SIG-M5 treated with dmso at 0.1 percent for 504 hours (cell line): ENCODE measurements at regions not wholly inside any gene's neighbourhood (a gene's known extent, or its start where the extent isn't known, plus 50 kb on each side); places are given as distances from the start of the nearest gene placed in this dataset.
"Not testable (repeated sequence)": the region's sequence is repeated elsewhere in the genome, so short reads cannot be mapped to it uniquely, and the experiment has no call there.

Experiments used
- DNase-seq: peaks from one replicate; lab custom pipeline; 2025; ENCODE audit not compliant: unreplicated experiment; lab: John Stamatoyannopoulos, UW

DNA sequence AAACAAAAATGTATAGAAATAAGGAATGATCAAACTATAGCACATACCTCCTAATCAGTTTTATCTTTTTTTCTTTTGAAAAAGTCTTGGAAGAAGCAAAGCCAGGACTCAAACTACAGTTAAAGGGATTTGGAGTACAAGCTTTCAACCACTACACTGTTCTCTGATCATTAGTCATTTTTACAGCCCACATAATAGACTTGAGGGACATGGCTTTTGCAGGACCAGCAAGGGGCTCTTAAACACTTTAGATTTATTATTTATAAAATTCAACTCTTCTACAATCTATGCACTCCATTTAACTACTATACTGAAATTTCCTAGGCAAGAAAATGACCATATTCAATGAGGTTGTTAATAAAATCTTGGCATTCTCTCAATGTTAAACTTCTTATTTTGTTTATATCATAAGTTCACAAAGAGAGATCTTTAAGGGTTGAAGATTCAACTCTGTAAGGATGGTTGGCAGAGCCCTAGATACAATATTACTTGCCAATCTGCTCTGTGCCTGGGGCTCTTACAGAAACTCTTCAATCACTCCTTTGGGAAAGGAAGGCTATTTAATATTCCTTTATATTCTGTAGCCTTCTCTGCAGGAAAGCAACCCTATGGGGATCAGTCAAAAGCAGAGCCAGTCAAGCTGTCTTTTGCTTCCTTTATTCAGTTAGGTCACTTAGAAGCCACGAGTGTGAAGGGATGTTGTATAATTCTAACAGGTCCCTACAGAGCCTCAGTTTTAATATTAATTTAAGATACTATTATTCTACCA lies 557.7 kb upstream of the SGO1 start:
- no peak for DNase-seq

GRCh38 chr3:20742903-20743552 lies 557.0 kb upstream of the SGO1 start:
- DNase-seq, result no peak

DNA sequence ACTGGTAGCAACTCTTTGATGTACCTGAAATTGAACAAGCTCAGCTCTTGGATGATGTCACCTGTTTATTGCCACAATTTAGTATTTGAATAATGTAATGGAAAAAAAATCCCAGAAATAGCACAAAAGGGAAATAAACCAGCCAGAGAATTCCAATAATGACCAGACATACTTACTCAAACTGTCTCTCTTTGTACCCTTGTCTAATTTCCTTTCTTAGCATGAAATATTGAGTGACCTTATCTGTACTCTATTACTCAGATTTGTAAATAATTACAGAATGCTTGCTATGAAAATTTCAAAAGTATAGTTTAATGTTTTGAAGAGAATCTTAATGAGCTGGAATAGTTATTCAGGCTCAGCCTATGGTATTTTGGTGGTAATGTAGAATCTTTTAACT lies 555.4 kb upstream of the SGO1 start:
- DNase-seq, result no peak

DNA sequence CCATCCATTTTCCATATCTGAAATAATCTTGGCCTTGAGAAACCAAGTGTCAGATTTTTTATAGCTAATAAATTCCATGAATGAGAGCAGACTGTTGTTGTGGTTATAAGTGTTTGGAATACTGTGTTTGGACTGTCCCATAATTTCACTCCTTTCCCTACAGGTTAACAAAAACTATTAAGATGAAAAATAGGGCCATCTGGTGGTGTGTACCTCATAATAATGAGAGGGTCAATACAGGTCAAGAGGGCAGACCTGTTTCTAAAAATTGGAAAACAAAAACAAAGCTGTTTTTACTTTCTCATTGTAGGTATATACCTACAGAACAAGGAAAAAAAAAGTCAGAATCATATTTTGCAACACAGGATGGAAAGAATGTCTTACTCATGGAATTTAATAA lies 553.8 kb upstream of the SGO1 start:
- no peak for DNase-seq

DNA sequence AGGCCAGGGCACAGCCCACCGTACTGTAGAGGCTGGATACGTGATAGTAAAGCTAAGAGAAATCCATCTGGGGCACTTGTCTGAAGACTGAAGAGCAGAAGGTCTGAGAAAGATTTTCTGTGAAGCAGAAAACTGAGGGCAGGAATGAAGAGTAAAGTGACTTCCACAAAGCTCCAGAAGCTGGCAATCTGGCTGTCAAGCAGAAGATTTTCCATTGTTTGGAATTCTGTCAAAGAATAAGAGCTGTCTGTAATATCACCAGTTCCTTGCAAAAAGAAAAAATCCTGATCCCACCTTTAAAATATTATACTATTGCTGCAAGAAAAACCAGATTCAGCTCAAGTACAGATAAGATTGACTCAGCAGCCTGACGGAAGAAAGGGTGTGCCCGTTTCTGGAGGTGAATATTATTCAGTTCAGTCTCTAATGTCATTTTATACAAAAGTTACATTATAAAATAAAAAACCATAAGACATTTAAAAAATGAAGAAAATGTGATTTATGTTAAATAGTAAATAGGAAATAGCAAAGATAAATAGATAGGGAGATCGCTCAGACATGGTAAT lies 550.4 kb upstream of the SGO1 start:
- no peak for DNase-seq

DNA sequence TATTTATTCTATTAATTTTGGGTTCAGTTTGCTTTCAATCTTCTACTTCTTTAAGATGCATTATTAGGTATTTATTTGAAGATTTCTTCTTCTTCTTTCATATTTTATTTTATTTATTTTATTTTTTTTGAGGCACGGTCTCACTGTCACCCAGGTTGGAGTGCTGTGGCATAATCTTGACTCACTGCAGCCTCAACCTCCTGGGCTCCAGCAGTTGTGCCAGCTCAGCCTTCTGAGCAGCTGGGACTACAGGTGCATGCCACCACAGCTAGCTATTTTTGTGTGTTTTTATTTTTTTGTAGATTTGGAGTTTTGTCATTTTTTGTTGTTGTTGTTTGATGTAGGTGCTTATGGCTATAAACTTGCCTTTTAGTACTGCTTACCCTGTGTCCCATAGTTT lies 543.2 kb upstream of the SGO1 start:
- no peak for DNase-seq

- DNase-seq, result no peak
These were observed 540.8 kb upstream of the SGO1 start for GRCh38 chr3:20726786-20727185.

DNA sequence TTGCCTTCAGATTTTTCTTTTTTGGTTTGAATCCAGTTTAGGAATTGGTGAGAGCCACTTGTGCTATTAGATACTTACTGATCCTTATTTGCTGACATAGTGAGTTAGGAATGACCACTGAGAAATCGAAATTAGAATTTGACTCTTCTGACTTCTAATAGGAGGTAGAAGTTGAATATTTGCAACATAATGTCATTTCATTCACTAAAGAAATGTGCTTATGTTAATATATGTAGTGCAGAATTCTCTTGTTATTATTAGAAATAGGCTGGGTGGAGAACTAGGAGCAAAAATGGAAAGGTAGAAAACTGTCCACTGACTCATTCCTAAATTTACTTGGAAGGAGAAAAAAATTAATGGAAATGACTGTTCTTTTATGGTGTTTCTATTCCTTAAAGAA lies 538.2 kb upstream of the SGO1 start:
- DNase-seq, result no peak

DNA sequence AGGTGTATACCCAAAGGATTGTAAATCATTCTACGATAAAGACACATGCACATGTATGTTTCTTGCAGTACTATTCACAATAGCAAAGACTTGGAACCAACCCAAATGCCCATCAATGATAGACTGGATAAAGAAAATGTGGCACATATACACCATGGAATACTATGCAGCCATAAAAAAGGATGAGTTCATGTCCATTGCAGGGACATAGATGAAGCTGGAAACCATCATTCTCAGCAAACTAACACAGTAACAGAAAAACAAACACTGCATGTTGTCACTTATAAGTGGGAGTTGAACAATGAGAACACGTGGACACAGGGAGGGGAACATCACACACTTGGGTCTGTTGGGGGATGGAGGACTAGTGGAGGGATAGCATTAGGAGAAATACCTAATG lies 530.4 kb upstream of the SGO1 start:
- not testable (repeated sequence) for DNase-seq

DNA sequence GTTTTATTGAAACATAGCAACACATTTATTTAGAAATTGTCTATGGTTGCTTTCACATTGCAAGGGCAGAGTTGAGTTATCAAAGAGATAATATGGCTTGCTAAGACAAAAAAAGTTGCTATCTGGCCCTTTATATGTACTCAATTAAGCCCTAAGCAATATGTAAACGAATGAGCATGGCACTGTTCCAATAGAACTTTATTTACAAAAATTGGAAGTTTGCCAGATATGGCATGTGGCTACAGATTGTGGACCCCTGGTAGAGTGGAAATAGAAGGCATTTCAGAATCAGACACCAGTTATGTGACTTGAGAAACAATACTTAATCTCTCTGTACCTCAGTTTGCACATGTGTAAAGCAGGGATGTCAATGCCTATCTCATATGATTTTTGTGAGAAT lies 515.6 kb upstream of the SGO1 start:
- DNase-seq, result no peak

DNA sequence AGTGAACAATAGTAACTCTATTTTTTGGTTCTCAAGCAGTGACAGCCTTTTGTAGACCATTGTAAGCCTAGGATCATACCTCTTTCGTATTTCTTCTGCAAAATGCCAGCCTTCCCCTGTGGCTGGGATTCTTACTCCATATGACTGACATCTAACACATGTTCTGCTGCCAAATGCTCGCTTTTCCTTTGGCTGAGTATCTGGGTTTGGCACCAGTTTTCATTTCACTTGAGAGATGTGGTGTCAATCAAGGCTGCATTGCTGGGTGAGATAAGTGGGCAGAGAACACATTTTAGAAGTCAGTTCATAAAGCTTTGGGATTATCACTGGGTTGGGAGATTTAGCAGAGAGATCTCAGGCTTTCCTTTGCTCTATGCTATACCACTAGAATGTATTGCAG lies 514.7 kb upstream of the SGO1 start:
- no peak for DNase-seq

GRCh38 chr3:20698896-20699295 lies 512.9 kb upstream of the SGO1 start:
- no peak for DNase-seq

- no peak for DNase-seq
These were observed 510.6 kb upstream of the SGO1 start for GRCh38 chr3:20696388-20697150.

GRCh38 chr3:20692675-20693074 lies 506.7 kb upstream of the SGO1 start:
- no peak for DNase-seq

GRCh38 chr3:20683910-20684309 lies 497.9 kb upstream of the SGO1 start:
- no peak for DNase-seq

DNA sequence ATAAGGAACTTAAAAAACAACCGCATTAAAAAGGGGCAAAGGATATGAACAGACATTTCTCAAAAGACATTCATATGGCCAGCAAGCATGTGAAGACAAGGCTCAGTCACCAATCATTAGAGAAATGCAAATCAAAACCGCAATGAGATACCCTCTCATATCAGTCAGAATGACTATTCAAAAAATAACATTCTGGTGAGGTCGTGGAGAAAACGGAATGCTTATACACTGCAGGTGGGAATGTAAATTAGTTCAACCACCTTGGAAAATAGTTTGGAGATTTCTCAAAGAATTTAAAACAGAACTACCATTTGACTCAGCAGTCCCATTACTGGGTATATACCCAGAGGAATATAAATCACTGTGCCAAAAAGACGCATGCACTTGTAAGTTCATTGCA lies 496.6 kb upstream of the SGO1 start:
- DNase-seq, result no peak

DNA sequence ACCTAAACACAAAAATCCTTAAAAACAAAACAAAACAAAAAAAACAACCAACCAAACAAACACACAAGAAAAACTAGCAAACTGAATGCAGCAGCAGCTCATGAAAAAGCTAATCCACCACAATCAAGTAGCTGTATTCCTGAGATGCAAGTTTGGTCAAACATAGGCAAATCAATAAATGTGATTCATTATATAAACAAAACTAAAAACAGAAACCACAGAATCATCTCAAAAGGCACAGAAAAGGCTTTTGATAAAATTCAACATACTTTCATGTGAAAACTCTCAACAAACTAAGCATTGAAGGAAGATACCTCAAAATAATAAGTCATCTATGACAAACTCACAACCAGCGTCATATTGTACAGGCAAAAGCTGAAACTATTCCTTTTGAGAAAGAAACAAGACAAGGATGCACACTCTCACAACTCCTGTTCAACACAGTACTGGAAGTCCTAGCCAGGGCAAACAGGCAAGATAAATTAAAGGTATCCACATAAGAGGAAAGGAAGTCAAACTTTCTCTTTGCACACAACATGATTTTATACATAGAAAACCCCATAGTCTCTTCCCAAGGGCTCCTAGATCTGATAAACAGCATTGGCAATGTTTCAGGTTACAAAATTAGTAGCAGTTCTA lies 495.1 kb upstream of the SGO1 start:
- no peak for DNase-seq

DNA sequence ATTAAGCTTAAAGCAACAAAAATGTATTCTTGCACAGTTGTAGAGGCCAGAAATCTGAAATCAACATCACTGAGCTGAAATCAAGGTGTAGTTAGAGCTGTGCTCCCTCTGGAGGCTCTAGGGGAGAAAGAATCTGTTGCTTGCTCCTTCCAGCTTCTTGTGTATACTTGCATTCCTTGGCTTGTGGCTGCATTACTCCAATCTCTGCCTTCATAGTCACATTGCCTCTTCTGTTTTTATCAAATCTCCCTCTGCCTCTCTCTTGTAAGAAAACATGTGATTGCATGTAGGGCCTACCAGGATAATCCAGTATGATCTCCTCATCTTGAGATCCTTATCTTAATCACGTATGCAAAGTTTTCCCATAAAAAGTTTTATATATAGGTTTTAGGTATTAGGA lies 487.9 kb upstream of the SGO1 start:
- no peak for DNase-seq

- DNase-seq, result no peak
These were observed 483.7 kb upstream of the SGO1 start for GRCh38 chr3:20669675-20670074.

- DNase-seq, result no peak
These were observed 483.2 kb upstream of the SGO1 start for GRCh38 chr3:20669184-20669583.

DNA sequence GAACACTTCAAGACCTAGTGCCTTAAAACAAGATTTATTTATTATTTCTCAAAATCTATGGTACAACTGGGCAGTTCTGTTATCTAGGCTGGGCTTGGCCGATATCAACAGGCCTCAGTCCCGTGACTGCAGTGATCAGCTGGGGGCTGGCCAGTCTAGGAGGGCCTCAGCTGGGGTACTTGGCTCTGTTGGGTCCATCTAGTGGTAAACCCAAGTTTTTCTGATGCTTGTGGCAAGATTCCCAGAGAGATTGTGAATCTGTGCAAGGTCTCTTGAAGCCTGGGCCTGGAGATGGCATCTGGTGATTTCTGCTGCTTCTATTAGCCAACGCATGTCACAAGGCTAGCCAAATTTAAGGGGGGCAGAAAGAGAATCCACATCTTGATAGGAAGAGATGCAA lies 482.4 kb upstream of the SGO1 start:
- no peak for DNase-seq
